IPS-NIHi11 (cell line): ENCODE measurements at regions not wholly inside any gene's neighbourhood (a gene's known extent, or its start where the extent isn't known, plus 50 kb on each side); places are given as distances from the start of the nearest gene placed in this dataset.

Source experiments
- DNase-seq: peaks from one replicate; pipeline ENCODE4 v3.0.0; 2012; ENCODE audit warnings: mixed read lengths, low spot score

DNA sequence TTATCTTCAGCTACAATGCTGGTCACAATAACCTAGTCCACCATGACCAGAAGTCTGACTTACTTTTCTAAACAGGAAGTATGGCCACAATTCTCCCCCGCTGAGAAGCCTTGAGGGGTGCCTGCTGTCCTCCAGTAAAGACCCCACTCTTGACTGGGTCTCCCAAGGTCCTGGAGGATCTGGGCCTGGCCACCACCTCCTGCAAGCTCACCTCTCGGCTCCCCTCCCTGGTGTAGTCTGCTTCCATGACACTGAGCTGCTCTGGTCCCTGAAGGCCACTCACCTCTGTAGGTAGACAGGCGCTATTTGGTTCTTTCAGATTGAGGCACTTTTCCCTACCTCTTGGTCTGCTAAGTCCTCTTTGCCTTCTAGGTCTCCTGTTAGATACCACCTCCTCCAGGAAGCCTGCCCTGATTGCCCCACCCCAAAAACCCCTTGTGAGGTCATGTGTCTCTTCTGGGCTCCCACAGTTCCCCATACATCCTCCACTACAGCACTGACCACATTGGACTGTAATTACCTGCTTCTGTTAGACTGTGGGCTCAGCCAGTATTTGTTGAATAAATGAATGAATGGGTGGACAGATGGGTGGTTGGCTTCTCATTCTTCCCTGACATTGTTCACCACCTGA, 62.6 kb upstream of the IER5L start:
- no peak for DNase-seq

DNA sequence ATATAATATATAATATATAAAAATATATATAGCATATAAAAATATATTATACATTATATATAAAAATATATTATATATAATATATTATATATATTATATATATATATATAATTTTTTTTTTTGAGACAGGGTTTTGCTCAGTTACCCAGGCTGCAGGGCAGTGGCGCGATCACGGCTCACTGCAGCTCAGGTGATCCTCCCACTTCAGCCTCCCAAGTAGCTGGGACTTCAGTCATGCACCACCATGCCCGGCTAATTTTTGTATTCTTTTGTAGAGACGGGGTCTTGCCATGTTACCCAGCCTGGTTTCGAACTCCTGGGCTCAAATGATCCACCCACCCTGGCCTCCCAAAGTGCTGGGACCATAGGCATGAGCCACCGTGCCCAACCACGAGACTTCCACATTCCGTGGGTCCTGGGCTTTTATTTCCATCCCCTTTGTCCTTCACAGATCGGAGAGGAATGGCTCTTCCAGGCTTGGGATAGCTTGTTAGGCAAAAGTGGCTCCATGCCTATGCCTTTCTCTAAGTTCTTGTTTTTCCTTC, 62.0 kb upstream of the IER5L start:
- no peak for DNase-seq

DNA sequence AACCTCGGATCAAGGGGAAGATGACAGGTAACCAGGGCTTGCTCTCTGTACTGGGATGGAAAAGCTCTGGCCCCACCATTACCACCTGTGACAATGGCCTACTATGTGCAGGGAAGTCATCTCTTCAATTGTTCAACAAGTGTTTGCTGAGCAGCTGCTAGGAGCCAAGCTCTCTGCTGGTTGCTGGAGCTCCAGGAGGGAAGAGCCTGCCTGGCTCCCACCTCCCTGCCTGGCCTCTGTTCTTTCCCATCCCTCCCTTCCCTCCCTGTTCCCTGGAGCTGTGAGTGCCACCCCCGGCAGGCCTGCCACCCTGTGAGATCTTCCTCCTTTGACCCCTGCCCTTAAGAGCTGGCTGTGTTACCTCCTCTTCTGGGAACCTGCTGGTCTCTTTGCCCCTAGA, 59.7 kb upstream of the IER5L start:
- DNase-seq, result no peak

DNA sequence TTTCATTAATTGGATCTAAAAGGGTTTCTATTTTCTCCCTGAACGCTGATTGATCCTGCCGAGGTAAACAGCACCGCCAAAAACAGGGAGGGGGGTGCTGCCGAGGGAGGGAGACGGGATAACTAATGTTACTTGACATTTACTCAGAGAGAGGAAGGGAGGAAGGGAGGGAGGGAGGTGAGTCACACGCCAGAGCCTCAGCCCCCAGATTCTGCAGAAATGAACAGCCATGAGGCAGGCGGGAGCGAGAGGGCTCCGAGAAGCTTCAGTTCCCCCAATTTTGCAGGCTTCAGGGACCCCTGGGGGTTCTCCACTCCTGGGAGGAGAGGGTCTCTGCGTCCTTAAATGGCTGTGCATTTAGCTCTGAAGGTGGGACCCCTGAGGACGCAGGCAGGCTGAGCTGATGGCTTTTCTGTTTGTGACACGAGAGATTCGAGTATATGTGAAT, 59.1 kb upstream of the IER5L start:
- DNase-seq, result no peak

DNA sequence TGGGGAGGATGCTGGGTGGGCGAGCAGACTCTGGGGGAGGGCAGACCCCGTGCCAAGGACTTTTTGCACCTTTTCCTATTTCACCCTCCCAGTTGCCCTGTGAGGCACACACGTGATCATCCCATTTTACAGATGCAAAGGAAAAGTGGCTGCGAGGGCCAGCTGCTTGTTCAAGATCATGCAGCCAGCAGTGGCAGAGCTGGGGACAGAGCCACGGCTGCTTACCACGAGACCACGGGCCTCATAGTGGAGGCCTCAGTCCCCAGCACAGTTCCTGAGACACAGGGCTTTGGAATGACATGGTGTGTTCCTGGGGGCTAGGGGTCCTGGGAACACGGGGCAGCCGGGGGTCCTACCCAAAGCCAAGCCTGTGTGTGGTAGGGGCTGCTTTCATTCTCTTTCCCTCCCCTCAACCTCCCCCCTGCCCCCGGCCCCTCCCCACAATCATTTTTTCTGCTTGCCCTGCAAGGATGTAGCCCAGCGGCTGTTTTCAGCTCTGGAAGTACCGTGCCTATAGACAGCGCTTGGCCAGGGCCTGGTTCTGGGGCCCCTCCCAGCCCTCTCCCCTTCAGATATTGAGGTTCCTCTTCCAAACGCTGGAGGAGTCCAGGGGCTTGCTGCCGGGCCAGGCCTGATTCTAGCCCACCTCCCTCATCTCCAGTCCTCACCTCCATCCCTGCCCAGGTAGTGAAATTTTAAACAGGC, 58.5 kb upstream of the IER5L start:
- no peak for DNase-seq

DNA sequence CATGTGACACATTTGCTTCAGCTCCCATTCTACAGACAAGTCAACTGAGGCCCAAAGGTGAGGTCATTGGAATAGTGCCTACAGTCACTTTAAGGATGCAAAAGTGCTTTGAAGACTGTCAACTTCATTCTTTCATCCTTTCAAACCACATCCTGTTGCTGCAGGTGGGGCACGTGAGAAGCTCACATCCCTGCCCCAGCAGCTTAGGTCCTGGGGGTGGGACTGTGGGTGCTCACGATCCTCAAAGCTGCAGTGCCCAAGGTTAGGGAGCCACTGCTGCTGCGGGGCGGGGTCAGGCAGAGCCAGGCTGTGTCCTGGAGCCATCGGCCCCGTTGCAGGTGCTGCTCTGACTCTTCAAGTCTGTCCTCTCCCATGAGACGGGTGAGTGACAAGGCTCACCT, 57.9 kb upstream of the IER5L start:
- no peak for DNase-seq

DNA sequence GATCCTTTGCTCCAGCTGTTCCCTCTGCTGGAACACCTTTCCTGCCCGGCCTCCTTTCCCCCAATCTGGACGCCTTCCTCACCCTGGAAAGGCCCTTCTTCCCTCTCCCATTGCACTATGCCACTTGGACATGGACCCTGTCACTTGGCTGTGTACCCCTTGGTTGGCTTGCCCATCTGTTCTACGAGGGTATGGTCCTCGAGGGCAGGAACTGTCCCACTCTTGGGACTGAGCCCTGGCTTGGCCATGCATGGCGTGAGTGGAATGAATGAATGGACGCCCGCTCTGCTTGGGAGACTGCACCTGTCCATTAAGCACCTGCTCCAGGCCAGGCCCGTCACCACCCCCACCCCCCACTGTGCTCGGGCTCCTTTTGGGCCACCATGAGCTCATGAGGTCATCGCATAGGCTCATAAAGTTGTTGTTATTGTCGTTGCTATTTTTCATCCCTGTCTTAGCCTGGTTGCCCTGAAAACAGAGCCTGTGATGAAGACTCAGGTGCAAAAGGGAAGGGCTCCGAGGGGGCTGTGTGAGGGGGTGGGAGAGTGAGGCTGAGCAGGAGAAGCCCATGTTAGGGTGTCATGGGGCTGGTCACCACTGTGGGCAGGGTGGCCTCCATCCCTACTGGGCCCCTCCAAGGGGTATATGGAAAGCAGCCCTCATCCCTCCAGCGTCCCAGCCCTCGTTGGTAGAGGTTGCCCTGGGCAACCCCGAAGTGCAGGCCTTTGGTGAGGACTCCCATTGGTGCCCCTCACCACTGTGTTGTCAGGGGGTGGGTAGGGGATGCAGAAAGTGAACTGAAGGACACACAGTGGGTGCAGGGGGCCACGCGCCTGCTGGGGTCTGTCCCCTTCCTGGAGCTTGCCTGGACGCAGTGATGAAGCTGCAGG, 57.2 kb upstream of the IER5L start:
- no peak for DNase-seq

DNA sequence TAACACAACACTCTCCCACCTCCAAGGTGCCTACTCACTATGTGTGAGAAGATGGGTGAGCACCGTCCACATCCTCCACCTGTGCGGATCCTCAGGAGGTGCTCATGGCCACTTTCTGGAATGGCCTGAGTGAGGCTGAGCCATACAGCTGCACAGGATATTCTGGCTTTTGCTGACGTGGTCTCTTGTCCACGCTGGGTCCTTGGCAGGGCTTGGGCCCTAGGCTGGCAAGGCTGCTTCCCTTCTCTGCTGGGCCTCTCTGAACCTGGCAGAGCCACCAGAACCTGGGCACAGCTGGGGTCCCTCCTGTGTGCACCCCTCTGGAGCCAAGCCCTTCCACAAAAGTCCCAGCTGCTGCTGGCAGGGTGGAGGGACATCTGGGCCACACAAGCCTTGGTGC, 56.4 kb upstream of the IER5L start:
- no peak for DNase-seq

DNA sequence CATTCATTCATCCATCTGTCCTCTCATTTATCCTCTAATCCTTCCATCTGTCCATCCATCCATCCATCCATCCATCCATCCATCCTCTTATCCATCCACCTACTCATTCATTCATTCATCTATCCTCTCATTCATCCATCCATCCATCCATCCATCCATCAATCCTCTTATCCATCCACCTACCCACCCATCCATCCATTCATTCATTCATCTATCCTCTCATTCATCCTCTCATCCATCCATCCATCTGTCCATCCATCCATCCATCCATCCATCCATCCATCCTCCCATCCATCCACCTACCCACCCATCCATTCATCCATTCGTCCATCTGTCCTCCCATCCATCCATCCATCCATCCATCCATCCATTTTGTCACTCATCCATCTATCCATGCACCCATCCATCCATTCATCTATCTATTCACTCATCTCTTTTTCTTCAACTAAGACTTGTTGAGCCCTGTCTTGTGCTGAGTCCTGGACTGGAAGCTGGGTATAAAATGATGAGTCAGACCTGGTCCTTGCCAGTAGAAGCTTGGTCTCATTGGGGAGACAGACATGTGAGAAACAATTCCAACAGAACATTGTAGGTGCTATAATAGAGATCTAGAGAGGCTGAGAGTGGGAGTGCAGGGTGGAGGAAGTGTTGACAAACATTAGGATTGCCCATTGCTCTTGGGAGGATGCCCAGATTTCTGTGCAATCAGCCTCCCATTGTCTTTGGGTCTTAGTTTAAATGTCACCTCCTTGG, 55.0 kb upstream of the IER5L start:
- no peak for DNase-seq

DNA sequence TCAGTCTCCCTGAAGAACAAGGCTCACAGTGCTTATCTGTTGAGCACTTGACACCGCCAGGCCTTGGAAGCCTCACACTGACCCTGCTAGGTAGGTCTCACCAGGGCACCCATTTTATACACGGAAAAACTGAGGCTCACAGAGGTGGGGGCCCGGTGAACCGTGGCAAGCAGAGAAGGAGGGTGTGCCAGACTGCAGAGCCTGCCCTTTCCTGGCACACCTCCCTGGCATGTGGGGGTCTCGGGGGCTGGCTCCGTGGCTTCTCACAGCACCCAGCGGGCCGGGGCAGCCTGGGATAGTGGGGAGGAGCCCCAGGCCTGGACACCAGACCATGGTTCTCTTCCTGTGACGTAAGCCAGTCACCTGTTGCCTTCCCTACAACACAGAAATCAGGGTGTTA, 53.7 kb upstream of the IER5L start:
- no peak for DNase-seq

DNA sequence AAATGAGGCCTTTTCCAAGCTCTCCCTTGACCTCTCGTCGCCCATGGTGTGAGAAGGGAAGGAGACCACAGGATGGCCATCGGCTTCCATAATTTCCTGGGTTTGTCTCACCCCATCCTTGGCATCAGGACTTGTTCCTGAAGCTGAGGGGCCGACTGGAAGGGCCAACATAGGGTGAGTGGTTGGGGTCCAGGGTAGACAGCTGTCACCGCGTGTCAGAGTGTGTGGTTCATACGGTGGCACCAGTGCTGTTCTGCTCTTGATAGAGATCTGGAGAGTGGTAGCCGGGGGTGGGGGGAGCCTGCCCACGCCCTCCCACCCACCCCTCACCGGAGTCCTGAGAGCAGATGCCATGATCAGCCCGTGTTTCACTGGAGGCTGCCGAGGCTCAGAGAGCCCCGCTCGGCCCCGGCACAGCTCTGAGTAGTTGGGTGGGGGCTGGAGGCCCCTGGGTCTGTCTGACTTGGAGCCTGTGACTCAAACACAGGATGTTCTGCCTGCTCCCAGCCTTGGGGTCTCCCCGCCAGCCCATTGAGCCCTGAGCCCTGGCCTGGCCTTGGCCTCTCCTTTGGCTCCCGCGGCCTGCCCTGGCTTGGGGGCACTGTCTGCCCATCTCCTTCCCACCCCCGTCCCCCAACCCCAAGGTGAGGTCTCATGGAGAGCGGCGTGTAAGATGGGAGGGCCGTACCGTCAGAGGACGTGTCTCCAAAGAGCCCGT, 53.1 kb upstream of the IER5L start:
- no peak for DNase-seq

DNA sequence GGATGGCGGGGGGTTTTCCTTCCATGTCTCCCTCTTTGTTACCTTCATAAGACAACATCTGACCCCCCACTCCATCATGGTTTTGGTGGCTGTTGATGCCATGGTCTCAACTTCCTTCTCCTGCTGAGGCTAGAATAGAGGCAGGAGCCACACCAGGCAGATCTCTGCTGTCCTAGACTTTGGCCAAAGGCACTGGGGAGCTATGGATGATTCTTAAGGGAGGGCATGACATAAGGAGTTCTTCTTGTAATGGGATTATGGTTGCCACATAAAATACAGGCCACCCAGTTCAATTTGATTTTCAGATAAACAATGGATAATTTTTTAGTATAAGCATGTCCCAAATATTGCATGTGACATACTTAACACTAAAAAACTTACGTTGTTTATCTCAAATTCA, 52.2 kb upstream of the IER5L start:
- DNase-seq, result no peak
